HEK293 (cell line): ENCODE measurements at regions not wholly inside any gene's neighbourhood (a gene's known extent, or its start where the extent isn't known, plus 50 kb on each side); places are given as distances from the start of the nearest gene placed in this dataset.
A peak's percentile ranks its signal among the peaks of the same experiment; 100 is the strongest.

Experiments
- CTCF ChIA-PET: fragments of 350-600 bp; formaldehyde crosslinking; extraction: SDS; loops from one replicate; lab custom pipeline; 2021; ENCODE audit warnings: antibody characterized with exemption; lab: Yijun Ruan, JAX
- POLR2A ChIA-PET: fragments of 300-600 bp; formaldehyde crosslinking; extraction: SDS; loops from one replicate; lab custom pipeline; 2020; ENCODE audit warnings: antibody characterized with exemption, inconsistent platforms; lab: Yijun Ruan, JAX
- H3K27ac ChIP-seq: fragments of 200-500 bp; sonication (Bioruptor generic); 2 replicates; pipeline ENCODE4 v1.5.1; 2014; ENCODE audit warnings: low read depth, low read length, control low read depth, inconsistent platforms; ENCODE audit errors: extremely low read depth
- H3K36me3 ChIP-seq, 2 experiments: fragments of 200-500 bp in 1 of 2; sonication (Bioruptor generic) in 1 of 2; 1 replicate in 1 of 2; 2 replicates in 1 of 2; pipeline ENCODE4 v1.5.1; 2014 to 2017; ENCODE audit warnings: inconsistent platforms in 2 of 2, low read length in 2 of 2; ENCODE audit not compliant: control insufficient read depth in 2 of 2, insufficient read depth in 1 of 2
- H3K4me1 ChIP-seq: fragments of 200-500 bp; sonication (Bioruptor generic); 2 replicates; pipeline ENCODE4 v1.5.1; 2014; ENCODE audit warnings: mild to moderate bottlenecking, low read length, inconsistent platforms; ENCODE audit not compliant: control insufficient read depth, insufficient read depth
- H3K4me3 ChIP-seq: 2 replicates; pipeline ENCODE4 v1.5.1; 2011; ENCODE audit warnings: low read depth, mild to moderate bottlenecking, control low read depth, low read length, moderate library complexity
- H3K9me3 ChIP-seq: fragments of 200-500 bp; sonication (Bioruptor generic); 2 replicates; pipeline ENCODE4 v1.5.1; 2014; ENCODE audit warnings: low read depth, low read length, inconsistent platforms; ENCODE audit not compliant: control insufficient read depth, insufficient read depth
- GLIS1 ChIP-seq: fragments of 450-650 bp; formaldehyde crosslinking; IDR thresholded peaks from 2 replicates; pipeline ENCODE4 v1.5.1; 2016; ENCODE audit warnings: missing biosample characterization, missing genetic modification characterization
- KLF1 ChIP-seq: fragments of 450-650 bp; formaldehyde crosslinking; IDR thresholded peaks from 2 replicates; pipeline ENCODE4 v1.5.1; 2016; ENCODE audit warnings: missing biosample characterization, missing genetic modification characterization
- KLF17 ChIP-seq: fragments of 450-650 bp; formaldehyde crosslinking; IDR thresholded peaks from 2 replicates; pipeline ENCODE4 v1.5.1; 2016; ENCODE audit warnings: missing biosample characterization, missing genetic modification characterization
- KLF7 ChIP-seq: fragments of 450-650 bp; formaldehyde crosslinking; IDR thresholded peaks from 2 replicates; pipeline ENCODE4 v1.5.1; 2016; ENCODE audit warnings: missing biosample characterization, missing genetic modification characterization, borderline replicate concordance
- KLF9 ChIP-seq: fragments of 450-650 bp; formaldehyde crosslinking; IDR thresholded peaks from 2 replicates; pipeline ENCODE4 v1.5.1; 2016; ENCODE audit warnings: missing biosample characterization, missing genetic modification characterization, low read depth
- PRDM6 ChIP-seq: fragments of 450-650 bp; formaldehyde crosslinking; IDR thresholded peaks from 2 replicates; pipeline ENCODE4 v1.5.1; 2017; ENCODE audit warnings: missing biosample characterization, missing genetic modification characterization
- SCRT1 ChIP-seq: fragments of 450-650 bp; formaldehyde crosslinking; IDR thresholded peaks from 2 replicates; pipeline ENCODE4 v1.5.1; 2016; ENCODE audit warnings: missing biosample characterization, missing genetic modification characterization, borderline replicate concordance
- SCRT2 ChIP-seq: fragments of 450-650 bp; formaldehyde crosslinking; IDR thresholded peaks from 2 replicates; pipeline ENCODE4 v1.5.1; 2016; ENCODE audit warnings: missing biosample characterization, missing genetic modification characterization
- SP7 ChIP-seq: fragments of 450-650 bp; formaldehyde crosslinking; IDR thresholded peaks from 2 replicates; pipeline ENCODE4 v1.5.1; 2016; ENCODE audit warnings: missing biosample characterization, missing genetic modification characterization
- TSHZ1 ChIP-seq: fragments of 450-650 bp; formaldehyde crosslinking; IDR thresholded peaks from 2 replicates; pipeline ENCODE4 v1.5.1; 2016; ENCODE audit warnings: missing biosample characterization, missing genetic modification characterization, borderline replicate concordance
- ZNF112 ChIP-seq: fragments of 450-650 bp; formaldehyde crosslinking; IDR thresholded peaks from 2 replicates; pipeline ENCODE4 v1.5.0; 2017; ENCODE audit warnings: missing biosample characterization, missing genetic modification characterization
- ZNF280C ChIP-seq: fragments of 450-650 bp; formaldehyde crosslinking; IDR thresholded peaks from 2 replicates; pipeline ENCODE4 v1.5.1; 2016; ENCODE audit warnings: missing biosample characterization, missing genetic modification characterization
- ZNF423 ChIP-seq: fragments of 450-650 bp; formaldehyde crosslinking; IDR thresholded peaks from 2 replicates; pipeline ENCODE4 v1.5.1; 2016; ENCODE audit warnings: missing biosample characterization, missing genetic modification characterization
- ZNF529 ChIP-seq: fragments of 450-650 bp; formaldehyde crosslinking; IDR thresholded peaks from 2 replicates; pipeline ENCODE4 v1.5.1; 2017; ENCODE audit warnings: missing genetic modification characterization, missing biosample characterization; ENCODE audit not compliant: insufficient replicate concordance
- ZNF530 ChIP-seq: fragments of 450-650 bp; formaldehyde crosslinking; IDR thresholded peaks from 2 replicates; pipeline ENCODE4 v1.5.1; 2016; ENCODE audit warnings: low read depth, missing biosample characterization, missing genetic modification characterization
- ZNF555 ChIP-seq: fragments of 450-650 bp; formaldehyde crosslinking; conservative IDR thresholded peaks from 2 replicates; pipeline ENCODE4 v1.5.1; 2017; ENCODE audit warnings: missing biosample characterization, mild to moderate bottlenecking, missing genetic modification characterization, inconsistent platforms
- ZNF639 ChIP-seq: fragments of 450-650 bp; formaldehyde crosslinking; IDR thresholded peaks from 2 replicates; pipeline ENCODE4 v1.5.1; 2016; ENCODE audit warnings: missing biosample characterization, missing genetic modification characterization
- ZNF701 ChIP-seq: fragments of 450-650 bp; formaldehyde crosslinking; IDR thresholded peaks from 2 replicates; pipeline ENCODE4 v1.5.1; 2016; ENCODE audit warnings: missing biosample characterization, missing genetic modification characterization
- ZNF843 ChIP-seq: fragments of 450-650 bp; formaldehyde crosslinking; IDR thresholded peaks from 2 replicates; pipeline ENCODE4 v1.5.1; 2016; ENCODE audit warnings: missing biosample characterization, missing genetic modification characterization

GRCh38 chr17:74051348-74051747, 152.1 kb upstream of the RPL38 start:
- ChIA-PET CTCF (interaction anchor here (0.8 to 1.1 kb wide), 2 partner anchors 15 to 404 kb away, joined by 3 to 4 read pairs; no protein-coding TSS in a partner anchor), POLR2A (interaction anchor here (0.6 to 0.7 kb wide), 2 partner anchors 18 to 62 kb away, joined by 3 read pairs; no protein-coding TSS in a partner anchor)
- H3K4me3 ChIP-seq, result no peak overlapping the region
- H3K9me3 ChIP-seq, result no peaks in the 10 kb centered on the region
- TF ChIP-seq KLF17 (tag by site-specific recombination) (no peak), KLF7 (tag by site-specific recombination) (no peak), ZNF701 (tag by site-specific recombination) (no peak), TSHZ1 (tag by site-specific recombination) (no peak), SCRT2 (tag by site-specific recombination) (peak; percentile 92), ZNF530 (tag by site-specific recombination) (no peak), KLF1 (tag by site-specific recombination) (no peak), ZNF555 (tag by site-specific recombination) (no peak), SP7 (tag by site-specific recombination) (0 out of 2 replicates have a peak, but pooled peaks have one; percentile 11), ZNF843 (tag by site-specific recombination) (no peak), PRDM6 (tag by site-specific recombination) (no peak), ZNF112 (tag by site-specific recombination) (no peak), GLIS1 (peak; percentile 32; the same call in 1 of the 2 replicates), SCRT1 (no peak), ZNF423 (tag by site-specific recombination) (no peak), ZNF639 (tag by site-specific recombination) (no peak), ZNF529 (peak; percentile 40), KLF9 (tag by site-specific recombination) (no peak), ZNF280C (tag by site-specific recombination) (no peak)
- no peaks in the 10 kb centered on the region for H3K36me3 ChIP-seq
- H3K27ac ChIP-seq, result no peak overlapping the region
- H3K4me1 ChIP-seq, result no peaks in the 10 kb centered on the region; the same call in 1 of the 2 replicates
